HepG2 (cell line): ENCODE measurements at regions not wholly inside any gene's neighbourhood (a gene's known extent, or its start where the extent isn't known, plus 50 kb on each side); places are given as distances from the start of the nearest gene placed in this dataset.

ENCODE experiments used
- CHD2 ChIP-seq: IDR thresholded peaks from 2 replicates; pipeline ENCODE4 v1.6.1; 2011; ENCODE audit warnings: low read depth, low read length, improper control_type of control experiment
- NFIC ChIP-seq: IDR thresholded peaks from 2 replicates; pipeline ENCODE4 v1.6.1; 2012; ENCODE audit warnings: mild to moderate bottlenecking, low read length, inconsistent platforms
- ZNF34 ChIP-seq: sonication (generic); formaldehyde crosslinking; IDR thresholded peaks from 2 replicates; pipeline ENCODE4 v1.4.0; 2020; ENCODE audit warnings: mild to moderate bottlenecking, missing genetic modification reagents, borderline replicate concordance
- ZNF589 ChIP-seq: sonication (generic); formaldehyde crosslinking; conservative IDR thresholded peaks from 2 replicates; pipeline ENCODE4 v1.8.0; 2022; ENCODE audit warnings: mild to moderate bottlenecking, moderate library complexity, missing genetic modification reagents
- TF ChIP-seq, protein P1 (sequence below): sonication (generic); formaldehyde crosslinking; IDR thresholded peaks from 2 replicates; pipeline ENCODE4 v1.5.1; 2020; ENCODE audit warnings: missing genetic modification reagents, mild to moderate bottlenecking, borderline replicate concordance

DNA sequence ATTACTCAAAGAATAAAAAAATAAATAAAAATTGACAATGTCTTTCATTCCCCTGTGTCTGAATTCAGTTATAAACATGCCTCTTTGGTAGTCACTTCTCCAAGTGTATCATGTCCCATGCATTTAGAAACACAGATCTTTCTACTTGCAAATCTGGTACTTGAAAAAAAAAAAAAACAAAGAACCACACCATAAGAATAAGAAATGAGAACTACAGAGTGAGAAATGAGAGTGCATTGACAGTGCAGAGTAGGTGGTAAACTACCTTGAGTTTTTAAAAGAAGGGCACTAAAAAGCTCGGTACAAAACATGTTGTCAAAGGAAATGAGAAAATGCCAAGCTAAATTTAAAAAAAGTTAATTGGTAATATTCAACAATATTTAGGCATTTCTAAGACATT, 123.0 kb downstream of the GPR85 start:
- TF ChIP-seq ZNF34: no peak
- TF ChIP-seq, protein P1, sequence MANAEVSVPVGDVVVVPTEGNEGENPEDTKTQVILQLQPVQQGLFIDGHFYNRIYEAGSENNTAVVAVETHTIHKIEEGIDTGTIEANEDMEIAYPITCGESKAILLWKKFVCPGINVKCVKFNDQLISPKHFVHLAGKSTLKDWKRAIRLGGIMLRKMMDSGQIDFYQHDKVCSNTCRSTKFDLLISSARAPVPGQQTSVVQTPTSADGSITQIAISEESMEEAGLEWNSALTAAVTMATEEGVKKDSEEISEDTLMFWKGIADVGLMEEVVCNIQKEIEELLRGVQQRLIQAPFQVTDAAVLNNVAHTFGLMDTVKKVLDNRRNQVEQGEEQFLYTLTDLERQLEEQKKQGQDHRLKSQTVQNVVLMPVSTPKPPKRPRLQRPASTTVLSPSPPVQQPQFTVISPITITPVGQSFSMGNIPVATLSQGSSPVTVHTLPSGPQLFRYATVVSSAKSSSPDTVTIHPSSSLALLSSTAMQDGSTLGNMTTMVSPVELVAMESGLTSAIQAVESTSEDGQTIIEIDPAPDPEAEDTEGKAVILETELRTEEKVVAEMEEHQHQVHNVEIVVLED: no peak
- TF ChIP-seq CHD2: no peak
- TF ChIP-seq NFIC: no peak
- TF ChIP-seq ZNF589 (CRISPR knock-in tag): no peak
